GM19467 (cell line): ENCODE measurements at regions not wholly inside any gene's neighbourhood (a gene's known extent, or its start where the extent isn't known, plus 50 kb on each side); places are given as distances from the start of the nearest gene placed in this dataset.

Source experiments
- ATAC-seq: cut with Tn5 transposase; IDR thresholded peaks from one replicate; pipeline ENCODE4 v1.9.1; 2021; ENCODE audit warnings: mild to moderate bottlenecking, moderate library complexity; ENCODE audit not compliant: unreplicated experiment

DNA sequence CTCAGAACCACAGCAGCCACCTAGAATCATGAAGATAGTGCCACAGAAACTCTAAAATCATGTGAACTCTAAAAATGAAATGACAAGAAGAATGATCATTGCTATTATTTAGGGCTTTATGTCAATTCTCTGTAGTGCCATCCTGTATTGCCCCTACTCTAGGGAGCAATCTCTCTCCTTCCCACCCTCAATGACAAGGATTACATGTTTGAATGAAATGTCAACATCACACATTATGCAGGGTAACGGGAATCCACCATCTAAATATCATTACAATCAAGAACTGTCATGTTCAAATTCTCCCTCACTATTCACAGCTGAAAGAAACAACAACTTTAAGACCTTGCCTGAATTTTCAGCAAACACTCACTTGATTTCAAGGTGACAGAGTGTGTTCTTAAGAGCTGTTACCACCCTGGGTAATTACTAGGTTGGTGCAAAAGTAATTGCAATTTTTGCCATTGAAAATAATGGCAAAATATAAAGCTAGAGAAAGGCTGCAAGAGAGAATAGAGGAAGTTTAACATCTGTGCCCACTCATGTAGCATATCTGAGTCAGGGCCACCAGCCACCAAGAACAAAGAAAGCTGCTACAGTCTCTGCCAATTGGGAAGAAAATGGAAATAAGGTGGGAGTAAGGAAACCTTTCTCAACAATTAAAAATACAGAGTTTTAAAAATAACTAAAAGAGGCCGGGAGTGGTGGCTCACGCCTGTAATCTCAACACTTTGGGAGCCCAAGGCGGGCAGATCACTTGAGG lies 112.8 kb upstream of the PSMD7 start:
- ATAC-seq: no peak

DNA sequence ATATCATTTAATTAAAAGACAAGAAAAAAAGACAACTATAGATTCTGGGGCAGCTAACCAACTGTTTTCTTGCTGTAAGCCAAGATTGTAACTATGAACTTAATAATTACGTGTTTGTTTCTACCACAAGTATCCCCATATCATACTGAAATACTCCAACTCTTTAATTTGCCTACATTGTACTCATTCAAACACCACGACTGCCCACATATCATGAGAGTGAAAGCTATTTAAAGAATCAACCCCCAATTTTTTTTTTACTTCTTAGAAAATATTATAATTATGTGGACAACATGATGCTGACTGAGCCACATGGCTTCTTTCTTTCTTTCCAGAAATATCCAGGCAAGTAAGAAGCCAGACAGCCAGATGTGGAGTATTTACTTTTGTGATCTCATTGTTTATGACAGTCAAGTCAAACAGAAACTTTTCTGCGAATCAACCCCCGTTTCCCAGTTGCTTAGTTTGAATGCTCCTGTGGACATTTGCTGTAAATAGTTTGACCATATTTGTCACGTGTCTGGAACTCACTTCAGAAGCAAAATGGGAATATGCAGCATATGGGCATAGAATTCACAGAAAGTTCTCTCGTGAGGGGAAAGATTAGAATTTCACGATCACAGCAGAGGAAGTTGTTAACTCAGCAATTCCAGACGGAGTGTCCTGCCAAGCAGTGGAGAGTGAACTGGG lies 126.8 kb upstream of the PSMD7 start:
- no peak for ATAC-seq

DNA sequence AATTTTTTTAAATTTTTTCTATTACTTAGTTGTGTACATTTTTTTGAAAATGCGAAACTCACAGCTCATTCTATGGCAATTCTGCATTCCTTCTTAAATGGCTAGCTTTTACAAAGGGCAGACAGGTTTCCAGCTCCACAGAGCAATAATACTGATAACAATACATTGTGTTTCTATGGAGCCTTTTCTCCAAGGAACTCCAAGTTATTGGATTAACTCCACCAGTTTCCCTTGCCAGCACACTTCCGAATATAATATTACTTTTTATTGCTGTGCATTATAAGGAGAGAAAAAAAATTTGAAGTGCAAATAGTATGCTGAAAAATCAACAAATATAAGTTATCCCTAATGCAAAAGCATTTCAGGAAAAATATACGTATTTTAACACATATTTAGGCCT lies 127.5 kb upstream of the PSMD7 start:
- ATAC-seq: no peak

DNA sequence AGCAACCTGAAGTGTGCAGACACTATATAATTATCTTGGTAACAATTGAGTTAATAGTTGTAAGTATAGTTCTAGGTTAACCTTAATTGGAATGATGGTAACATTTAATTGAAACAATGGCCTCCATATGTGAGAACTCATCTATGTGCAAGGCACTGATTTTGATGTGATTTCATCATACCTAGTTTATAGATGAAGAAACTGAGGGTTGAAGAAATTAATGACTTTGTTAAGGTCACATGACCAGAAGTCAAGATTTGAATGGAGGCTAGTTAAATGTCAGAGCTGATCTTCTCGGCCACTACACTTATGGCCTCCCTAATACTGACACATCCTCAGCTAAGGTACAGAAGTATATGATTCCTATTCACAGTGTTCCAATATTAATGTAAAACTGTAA lies 128.2 kb upstream of the PSMD7 start:
- ATAC-seq: no peak

DNA sequence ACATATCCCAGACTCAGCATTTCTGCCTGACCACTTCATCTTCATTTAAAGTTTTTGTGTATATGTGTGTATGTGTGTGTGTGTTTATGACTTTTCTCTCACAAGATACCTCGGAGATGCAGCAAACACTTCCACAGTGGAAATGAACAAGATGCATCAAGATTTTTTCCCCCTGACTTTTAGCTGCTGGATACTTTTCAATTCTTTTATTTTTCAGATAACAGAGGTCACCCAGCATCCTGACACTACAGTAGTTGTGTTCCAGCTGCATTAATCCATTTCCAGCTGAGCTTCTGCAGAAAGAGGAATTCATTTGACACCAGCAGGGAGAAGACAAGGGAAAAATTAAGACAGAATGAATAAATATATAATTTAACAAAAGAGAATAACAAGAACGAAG lies 130.2 kb upstream of the PSMD7 start:
- ATAC-seq: no peak

DNA sequence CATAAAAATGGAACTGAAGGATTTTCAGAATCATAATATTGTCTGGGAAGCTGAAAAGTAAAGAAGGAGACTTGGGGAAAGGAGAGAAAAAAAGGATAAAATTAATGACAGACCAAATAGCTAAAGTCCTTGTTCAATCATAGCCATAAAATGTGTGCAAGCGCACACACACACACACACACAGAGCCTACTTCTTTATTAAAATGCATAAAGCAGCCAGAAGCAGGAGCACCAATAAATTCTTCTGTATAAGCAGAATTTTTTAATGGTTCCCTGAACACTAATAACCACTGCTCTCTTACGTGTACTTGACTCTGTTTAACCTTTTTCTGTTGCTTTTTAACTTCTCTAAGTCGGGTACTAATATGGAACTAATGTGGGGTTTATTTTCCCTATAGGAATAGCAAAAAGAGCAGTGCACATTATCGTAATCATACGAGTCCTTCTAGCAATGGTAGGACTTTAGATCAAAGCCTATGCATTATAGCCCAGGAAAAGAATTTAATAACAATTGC lies 131.0 kb upstream of the PSMD7 start:
- no peak for ATAC-seq

DNA sequence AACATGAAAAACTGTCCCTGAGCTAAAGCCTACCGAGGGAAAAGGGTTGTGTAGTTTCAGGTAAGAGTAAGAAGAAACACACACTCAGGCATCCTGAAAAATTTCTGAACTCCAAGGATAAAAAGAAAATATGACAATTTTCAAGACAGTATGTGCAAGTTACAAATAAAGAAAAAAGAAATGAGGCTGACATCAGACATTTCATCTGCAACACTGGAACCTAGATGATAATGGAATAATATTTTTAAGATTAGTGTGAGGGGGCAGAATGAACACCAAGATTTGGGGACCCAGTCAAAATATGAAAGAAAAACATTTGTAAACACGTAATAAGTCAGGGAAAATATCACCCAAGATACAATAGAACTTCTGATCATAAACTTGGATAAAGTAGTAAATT lies 135.9 kb upstream of the PSMD7 start:
- no peak for ATAC-seq

DNA sequence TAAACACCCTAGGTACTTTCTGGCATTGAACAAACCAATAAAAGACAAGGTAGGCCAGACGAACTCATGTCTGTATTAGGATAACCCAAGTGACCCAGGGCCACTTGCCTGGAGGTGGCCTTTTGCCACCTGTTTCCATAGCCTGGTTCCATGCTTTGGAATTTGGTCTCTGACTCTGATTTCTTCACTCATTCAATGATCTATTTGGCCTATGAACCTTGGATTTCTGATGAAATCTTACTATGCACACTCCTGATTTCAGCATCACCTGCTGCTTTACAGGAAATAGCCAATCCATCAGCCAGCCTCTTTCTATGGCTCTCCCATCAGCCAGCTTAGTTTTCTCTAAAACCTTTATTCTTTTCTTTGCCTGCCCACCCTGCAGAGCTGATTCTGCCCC lies 142.8 kb upstream of the PSMD7 start:
- no peak for ATAC-seq

DNA sequence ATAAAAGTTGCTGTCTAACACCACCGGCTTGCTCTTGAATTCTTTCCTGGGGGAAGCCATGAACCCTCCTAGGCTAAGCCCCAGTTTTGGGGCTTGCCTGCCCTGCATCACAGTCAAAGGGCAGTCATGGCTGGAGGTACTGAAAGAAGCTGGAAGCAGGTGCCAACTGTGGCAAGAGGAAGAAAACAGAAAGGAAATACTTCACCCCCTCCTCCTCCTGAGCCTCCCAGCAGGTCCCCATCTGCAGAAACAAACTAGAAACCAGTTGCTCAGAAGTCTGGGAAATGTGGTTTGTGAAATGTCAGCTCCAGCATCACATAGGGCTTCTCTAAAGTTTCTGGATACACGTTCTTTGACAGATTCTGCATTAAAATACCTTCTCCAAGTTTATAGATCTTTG lies 150.0 kb upstream of the PSMD7 start:
- ATAC-seq: no peak

DNA sequence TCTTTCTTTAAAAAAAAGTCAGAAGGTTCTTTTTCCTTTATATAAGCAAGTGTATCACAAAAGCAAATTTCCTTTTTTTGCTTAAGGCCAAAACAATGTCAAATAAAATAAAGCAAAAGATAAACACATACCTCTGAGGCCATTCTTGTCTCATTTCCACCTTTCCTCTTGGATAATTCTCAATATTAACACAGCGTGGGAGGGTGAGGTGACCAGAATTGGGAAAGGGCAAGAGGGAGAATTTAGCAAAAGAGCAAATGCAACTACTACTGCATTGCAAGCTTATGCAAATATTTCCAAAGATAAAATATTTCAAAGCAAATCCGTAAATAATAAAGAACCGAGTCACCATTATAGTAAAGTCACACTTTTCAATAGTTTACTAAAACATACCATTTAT lies 153.4 kb upstream of the PSMD7 start:
- ATAC-seq: no peak

DNA sequence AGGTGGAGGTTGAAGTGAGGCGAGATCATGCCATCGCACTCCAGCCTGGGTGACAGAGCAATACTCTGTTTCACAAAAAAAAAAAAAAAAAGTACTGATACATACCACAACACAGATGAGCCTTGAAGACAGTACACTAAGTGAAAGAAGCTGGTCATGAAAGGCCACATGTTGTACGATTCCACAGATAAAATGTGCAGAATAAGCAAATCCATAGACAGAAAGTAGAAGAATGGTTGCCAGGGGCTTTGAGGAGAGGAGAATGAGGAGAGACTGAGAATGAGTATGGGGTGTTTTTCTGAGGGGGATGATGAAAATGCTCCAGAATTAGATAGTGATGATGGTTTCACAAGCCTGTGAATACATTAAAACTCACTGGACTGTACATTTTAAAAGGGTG lies 155.6 kb upstream of the PSMD7 start:
- ATAC-seq: no peak

DNA sequence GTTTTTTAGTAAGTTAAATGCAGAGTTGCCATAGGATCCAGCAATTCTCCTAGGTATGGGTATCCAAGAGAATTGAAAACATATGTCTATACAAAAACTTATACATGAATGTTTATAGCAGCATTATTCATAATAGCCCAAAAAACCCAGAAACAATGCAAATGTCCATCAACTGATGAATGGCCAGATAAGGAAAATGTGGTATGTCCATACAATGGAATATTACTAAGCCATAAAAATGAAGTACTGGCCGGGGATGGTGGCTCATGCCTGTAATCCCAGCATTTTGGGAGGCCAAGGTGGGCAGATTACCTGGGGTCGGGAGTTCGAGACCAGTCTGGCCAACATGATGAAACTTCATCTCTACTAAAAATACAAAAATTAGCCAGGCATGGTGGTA lies 156.1 kb upstream of the PSMD7 start:
- no peak for ATAC-seq

DNA sequence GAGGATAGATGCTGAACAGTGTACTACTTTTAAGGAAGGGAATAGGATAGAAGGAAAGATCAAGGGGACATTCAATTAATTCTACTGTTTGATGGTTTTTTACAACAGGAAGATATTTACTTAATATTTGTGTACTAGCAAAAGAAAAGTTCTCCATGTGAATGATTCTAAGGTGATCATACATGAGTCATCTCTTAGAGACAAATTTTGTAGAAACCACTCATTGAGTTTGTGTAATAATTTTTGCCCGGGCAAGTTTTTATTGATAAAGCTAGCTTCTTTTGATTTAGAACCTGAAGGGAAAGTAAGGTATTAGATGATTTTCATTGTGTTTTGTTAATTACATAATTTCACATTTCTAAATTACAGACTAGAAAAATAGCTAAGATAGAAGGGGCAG lies 172.8 kb upstream of the PSMD7 start:
- ATAC-seq: no peak

DNA sequence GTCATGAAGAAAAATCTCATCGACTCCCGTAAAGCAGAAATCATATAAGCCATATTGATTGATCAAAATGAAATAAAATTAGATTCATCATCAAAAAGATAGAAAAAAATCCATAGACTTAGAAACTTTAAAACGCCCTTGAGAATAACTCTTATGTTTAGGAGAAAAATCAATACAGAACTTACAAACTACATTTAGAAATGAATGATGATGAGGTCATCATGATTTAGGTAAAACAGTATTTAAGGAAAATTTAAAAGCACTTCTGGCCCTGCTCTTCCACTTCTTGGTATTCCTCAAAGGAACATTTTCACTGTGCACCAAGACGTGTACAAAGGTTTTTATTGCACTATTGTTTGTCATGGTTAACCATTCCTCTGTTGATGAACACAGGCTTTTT lies 173.4 kb upstream of the PSMD7 start:
- no peak for ATAC-seq

DNA sequence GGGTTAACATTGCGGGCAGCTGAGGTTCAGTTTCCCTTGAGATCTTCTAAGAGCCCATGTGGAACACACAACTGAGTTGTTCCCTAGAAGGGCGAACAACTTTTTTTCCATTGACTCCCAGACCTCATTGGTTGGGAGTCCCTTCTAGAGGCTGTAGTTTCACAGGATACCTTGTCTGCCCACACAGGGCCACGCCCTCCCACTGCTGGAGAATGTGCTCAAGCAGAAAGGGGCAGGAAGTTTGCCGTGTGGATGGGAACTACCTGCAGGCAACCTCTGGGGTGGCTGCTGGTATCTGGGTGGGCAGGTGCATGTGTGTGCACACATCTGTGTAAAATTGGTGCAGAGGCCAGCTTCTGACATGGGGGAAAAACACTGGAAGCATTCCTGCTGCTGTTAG lies 178.8 kb upstream of the PSMD7 start:
- no peak for ATAC-seq

DNA sequence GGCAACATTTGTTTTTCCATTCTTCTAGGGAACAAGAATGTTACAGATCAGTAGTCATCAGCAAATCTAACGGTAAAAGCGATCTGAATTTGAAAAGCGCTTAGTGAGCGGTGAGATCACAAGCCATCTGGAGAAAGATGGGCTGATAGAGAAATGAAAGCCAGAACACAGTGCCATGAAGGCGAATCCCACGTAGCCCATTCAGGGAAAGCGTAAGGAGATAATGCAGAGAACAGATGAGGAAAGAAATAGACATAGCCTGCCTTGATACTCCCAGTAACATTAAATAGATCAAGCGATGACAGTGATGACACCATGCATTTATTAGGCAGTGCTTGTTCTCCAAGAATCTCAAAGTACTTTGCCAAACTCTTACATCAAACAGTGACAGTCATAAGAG lies 183.1 kb upstream of the PSMD7 start:
- ATAC-seq: no peak

DNA sequence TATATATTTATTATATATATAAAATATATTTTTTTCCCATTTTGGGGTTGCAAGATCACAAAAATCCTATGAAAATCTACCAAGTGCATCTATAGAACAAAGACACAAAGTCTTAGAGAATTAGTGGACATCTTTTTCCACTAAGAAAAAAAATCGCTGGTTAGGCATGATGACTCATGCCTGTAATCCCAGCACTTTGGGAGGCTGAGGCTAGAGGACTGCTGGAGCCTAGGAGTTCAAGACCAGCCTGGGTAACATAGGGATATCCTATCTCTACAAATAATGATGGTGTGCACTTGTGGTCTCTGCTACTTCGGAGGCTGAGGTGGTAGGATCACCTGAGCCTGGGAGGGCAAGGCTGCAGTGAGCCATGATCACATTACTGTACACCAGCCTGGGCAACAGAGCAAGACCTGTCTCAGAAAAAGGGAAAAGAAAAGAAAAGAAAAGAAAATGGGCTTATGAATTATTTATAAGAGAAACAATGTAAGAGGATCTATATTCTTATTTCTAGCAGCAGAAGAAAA lies 185.1 kb upstream of the PSMD7 start:
- ATAC-seq: no peak

DNA sequence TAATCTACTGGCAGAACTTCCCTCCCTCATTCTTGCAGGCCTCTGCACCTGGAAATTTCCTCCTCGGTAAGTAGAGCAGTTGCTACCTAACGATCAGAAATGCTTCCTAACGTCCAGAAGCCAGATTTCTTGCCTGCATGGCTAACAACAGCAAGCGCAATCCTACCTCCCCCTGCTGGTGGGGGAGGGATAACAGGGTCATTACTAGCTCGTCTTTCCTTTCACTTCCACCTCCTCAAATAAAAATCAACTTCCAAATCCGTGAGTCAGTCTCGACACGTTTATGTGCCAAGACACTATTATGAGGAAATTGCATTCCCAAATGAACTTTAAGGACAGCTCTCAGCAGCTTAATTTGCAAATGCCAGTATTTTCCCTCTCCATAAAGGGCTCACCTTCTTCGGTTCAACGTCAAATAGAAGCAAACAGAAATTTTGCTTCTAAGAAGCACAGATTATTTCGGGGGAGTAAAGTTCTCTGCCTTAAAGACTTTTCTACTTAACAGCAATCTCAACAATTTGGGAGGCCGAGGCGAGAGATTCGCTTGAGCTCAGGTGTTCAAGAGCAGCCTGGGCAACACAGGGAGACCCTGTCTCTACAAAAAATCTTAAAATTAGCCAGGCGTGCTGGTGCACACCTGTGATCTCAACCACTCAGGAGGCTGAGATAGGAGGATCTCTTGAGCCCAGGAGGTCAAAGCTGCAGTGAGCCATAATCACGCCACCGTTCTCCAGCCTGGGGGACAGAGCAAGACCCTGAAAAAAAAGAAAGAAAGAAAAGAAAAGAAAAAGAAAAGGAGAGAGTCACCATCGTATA lies 188.6 kb upstream of the PSMD7 start:
- ATAC-seq: peak; percentile 87

DNA sequence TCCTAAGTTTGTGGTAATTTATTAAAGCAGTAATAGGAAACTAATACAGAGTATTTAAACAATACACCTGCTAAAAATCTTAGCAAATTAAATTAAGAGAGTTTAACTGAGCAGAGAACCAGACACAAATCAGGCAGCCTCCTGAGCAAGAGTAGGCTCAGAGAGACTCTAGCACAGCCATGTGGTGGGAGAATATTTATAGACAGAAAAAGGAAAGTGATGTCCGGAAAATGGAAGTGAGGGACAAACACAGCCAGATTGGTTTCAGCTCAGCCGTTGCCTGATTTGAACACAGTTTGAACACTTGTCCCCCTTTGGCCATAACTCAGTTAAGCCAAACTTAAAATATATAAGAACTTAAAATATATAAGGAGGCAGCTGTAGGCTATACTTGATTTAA lies 192.6 kb upstream of the PSMD7 start:
- no peak for ATAC-seq

DNA sequence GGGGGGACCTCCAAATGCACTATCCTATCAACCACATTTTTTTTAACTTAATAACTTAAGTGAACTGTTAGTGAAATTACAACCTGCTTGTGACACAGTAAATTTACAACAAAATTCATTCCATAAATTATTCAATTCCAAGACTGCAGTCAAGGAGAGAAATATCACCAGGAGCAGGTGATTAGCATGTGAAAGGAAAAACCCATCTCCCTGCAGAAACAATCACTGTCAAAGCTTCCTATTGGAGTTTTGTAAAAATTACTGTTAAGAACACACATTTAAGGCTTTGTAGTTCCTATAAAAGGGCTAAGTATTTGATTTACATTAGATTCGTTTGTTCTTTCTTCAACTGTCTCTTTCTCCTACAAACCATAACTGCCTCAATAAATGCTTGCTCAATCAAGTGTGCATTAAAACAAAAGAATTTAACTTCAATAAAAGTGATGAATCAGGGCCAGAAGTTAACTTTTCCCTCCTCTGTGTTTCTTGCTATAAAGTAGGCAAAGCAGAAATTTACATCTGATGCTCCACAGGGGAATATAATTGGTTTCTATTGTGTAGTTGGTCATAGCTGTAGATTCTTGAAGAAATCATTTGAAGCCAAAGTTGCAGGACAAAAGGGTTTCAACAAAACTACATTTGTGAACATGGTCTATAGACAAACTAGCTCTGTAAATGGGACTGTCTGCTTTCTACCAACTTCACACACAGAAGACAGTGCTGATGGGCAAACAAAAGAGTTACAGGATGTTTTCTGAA lies 195.1 kb upstream of the PSMD7 start:
- ATAC-seq: no peak
